GM12865 (cell line): ENCODE measurements at regions not wholly inside any gene's neighbourhood (a gene's known extent, or its start where the extent isn't known, plus 50 kb on each side); places are given as distances from the start of the nearest gene placed in this dataset.
"Not testable (repeated sequence)": the region's sequence is repeated elsewhere in the genome, so short reads cannot be mapped to it uniquely, and the experiment has no call there.

Source experiments
- DNase-seq: peaks from one replicate; pipeline ENCODE4 v3.0.0; 2010; ENCODE audit warnings: low read depth
- H3K4me3 ChIP-seq: 2 replicates; pipeline ENCODE4 v1.5.1; 2011; ENCODE audit warnings: mild to moderate bottlenecking, low read depth, low read length, control low read depth
- CTCF ChIP-seq: IDR thresholded peaks from 2 replicates; pipeline ENCODE4 v1.5.1; 2011; ENCODE audit warnings: low read length, control low read depth, low read depth, inconsistent platforms; ENCODE audit not compliant: insufficient read depth; ENCODE audit errors: missing control alignments

- no peak overlapping the region for H3K4me3 ChIP-seq
- no peak for DNase-seq
- no peak for TF ChIP-seq CTCF
Observed at GRCh38 chr13:82088781-82089180, 1747.9 kb upstream of the SPRY2 start.

GRCh38 chr13:82076496-82076895 is 1735.6 kb upstream of the SPRY2 start:
- no peak overlapping the region for H3K4me3 ChIP-seq
- DNase-seq: no peak
- no peak for TF ChIP-seq CTCF

DNA sequence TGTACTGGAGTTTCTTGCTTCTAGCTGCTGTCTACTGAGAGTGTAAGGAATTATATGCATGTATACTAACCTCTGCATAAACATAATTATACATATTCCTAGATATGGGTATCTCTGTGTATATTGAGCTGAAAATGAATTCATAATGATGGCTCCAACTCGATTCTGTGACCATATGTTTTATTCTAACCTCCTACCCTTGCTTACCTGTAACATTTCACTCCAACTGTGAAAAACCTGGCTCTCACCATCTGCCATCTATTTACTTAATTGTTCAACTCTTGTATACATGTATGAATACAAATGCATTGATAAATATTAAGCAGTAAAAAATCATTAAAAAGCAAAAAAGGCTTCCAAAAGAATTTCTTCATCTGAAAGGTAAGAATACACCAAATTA is 1729.5 kb upstream of the SPRY2 start:
- TF ChIP-seq CTCF: no peak
- no peak for DNase-seq
- no peak overlapping the region for H3K4me3 ChIP-seq

GRCh38 chr13:82062772-82063171 is 1721.8 kb upstream of the SPRY2 start:
- no peak for DNase-seq
- no peak for TF ChIP-seq CTCF
- H3K4me3 ChIP-seq: no peak overlapping the region

DNA sequence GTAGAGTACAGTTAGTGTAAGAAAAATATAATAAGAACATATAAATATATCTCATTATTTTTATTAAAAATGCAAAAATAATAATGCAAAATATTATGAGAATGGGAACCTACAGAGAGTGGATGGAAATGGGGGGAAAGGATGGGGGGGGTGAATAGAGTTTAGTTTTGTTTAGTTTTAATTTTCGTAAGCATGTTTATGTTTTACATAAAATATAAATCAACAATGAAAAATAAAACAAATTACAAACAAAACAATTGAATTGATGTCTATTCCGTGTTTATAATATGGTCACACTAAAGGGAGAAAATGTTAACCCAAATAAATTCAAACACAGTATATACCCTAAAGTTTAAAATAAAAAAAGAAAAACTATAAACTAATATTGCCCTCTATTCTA is 1717.4 kb upstream of the SPRY2 start:
- TF ChIP-seq CTCF: no peak
- no peak overlapping the region for H3K4me3 ChIP-seq
- DNase-seq: no peak

DNA sequence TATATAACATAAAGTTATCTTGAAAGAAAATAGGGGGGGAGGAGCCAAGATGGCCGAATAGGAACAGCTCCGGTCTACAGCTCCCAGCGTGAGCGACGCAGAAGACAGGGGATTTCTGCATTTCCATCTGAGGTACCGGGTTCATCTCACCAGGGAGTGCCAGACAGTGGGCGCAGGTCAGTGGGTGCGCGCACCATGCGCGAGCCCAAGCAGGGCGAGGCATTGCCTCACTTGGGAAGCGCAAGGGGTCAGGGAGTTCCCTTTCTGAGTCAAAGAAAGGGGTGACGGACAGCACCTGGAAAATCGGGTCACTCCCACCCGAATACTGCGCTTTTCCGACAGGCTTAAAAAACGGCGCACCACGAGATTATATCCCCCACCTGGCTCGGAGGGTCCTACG is 1704.4 kb upstream of the SPRY2 start:
- DNase-seq, H3K4me3 ChIP-seq: not testable (repeated sequence)

GRCh38 chr13:82036602-82037001 is 1695.7 kb upstream of the SPRY2 start:
- TF ChIP-seq CTCF: no peak
- no peak overlapping the region for H3K4me3 ChIP-seq
- DNase-seq: no peak

DNA sequence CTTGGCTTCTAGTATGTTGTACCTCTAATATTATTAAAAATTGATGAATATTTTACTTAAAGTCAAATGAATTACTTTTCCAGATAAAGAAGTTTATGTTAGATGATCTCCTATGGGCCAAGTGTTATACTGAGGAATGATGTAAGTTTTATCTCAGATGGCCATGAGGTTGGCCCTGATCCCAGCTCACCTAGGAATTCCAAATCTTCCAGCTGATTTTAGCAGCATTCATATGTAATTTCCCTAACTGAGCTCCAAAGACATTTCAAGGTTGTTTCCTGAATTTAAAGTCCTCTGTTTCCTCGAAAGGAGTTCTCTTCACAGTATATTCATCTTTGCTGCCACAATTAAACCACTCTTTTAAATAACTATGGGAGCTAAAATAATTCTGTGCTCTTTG is 1670.4 kb upstream of the SPRY2 start:
- TF ChIP-seq CTCF: no peak
- no peak overlapping the region for H3K4me3 ChIP-seq
- no peak for DNase-seq
